ENCODE measurements at regions not wholly inside any gene's neighbourhood (a gene's known extent, or its start where the extent isn't known, plus 50 kb on each side); places are given as distances from the start of the nearest gene placed in this dataset.

DNA sequence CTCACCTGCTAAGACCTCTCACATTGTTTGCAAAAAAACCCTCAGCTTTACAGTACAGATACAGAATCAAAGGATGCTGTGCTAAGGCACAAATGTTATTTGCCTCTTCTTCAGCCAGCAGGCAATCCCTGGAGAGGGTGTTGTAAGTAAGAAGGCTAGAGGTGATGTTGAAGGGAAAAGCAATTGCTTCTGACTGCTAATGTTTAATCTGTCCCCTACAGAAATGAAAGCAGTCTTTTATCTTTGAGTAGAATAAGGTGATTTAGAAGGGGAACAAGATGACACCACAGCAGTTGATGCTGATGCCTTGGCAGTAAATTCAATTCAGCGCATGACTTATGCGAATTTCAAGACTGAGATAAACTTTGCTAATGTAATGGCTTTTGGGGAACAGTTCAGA lies 1064.8 kb upstream of the IGFBP7 start:
- DNase-seq = no peak

DNA sequence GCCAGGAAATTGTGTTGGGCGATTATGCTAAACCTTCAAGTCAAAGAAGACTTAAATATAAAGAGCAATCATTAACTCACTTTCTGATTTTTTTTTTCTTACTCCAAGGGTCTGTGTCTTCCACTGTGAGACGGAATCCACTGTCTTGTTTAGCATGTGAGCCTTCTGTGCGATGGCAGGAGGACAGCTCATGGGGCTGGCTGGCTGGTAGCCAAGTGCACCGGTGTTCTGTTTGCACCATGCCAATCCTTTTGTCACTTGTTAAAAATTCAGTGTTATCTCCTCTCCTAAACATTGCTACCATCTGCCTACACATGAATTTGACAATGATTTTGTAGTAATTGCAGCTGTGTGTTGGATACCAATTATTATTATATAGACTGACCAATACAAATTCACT lies 1056.3 kb upstream of the IGFBP7 start:
- DNase-seq = no peak

DNA sequence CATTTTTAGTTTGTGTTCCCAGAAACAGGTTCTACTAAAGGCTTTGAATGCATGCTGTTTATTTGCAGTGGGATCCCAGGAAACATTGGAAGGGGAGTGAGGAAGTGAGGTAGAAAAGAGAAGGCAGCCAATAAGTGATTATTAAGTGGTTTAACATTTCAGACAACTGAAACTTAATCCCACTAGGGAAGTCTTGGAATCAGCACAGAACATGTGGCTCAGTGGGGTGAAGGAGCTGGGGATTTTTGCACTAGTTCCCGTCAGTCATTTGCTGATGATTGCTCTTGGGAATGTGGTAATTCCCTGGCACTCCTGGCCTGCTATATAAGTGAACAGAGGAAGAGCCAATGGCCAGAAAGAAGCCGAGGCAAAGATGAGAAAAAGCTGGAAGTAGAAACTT lies 1053.0 kb upstream of the IGFBP7 start:
- DNase-seq = no peak

DNA sequence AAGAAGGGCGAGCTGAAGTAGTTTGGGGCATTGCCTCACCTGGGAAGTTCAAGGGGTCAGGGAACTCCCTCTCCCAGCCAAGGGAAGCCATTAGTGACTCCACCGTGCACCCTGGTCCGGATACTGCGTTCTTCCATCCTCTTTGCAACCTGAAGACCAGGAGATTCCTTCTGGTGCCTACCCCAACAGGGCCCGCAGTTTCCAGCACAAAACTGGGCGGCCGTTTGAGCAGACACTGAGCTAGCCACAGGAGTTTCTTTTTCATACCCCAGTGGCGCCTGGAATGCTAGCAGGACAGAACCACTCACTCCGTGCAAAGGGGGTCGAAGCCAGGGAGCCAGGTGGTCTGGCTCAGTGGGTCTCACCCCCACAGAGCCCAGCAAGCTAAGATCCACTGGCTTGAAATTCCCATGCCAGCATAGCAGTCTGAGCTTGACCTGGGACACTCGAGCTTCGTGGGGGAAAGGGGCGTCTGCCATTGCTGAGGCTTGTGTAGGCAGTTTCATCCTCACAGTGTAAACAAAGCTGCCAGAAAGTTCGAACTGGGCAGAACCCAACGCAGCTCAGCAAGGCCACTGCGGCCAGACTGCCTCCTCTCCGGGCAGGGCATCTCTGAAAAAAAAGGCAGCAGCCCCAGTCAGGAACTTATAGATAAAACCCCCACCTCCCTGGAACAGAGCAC lies 1039.4 kb upstream of the IGFBP7 start:
- DNase-seq = no peak

DNA sequence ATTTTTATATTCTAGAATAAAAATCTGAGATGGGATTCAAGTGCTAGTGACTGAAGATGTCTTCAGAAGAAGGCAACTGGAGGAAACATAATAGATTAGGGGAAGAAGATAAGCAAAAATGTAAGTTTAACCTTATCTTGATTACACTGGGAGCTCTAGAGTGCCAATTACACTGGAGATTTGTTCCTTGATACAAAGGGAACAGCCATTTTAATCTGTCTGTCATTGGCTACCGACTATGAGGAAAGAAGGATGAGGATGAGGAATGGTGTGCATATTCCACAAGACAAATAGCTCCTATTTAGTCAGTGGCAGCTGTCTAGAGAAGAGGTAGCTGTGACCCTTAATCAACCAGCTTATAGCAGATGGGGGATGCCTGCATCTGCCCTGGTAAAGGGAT lies 1034.5 kb upstream of the IGFBP7 start:
- DNase-seq = no peak

DNA sequence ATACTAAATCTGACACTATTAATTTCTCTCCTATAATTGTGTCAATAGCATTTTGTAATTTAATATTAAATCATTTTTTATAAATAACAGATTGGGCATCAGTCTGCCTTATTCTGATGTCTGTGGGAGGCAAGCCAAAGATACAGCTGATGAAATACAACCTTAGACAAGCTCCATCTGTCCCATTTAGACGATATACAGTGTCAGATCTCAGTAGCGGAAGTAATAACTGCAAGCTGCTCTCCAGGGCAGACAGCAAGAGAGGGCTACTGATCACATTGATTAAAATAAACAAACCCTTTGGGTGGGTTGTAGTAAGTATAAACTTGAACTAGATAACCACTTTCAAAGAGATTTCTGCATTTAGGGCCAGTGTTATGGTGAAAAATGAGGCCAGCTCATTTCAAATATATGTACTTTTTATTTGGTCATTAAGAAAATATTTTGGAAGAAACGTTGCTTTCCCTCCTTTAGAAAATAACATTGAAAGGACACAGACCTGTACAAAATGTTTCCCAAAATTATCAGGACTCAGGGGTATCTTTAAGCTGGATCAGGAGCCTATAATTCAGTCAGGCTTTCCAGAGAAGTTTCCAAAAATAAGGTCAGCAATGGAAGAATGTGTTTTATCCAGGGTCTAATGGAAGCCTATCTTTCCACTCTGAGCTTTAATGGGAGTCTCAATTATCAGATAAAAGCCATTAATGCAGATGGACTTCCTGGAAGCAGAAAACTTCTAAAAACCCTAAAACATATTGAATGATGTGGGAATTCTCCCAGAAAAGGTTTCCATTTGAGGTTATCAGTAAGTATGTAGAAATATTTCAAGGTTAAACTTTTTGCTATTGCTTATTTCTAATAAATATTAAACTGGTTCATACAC lies 1028.8 kb upstream of the IGFBP7 start:
- DNase-seq = no peak

DNA sequence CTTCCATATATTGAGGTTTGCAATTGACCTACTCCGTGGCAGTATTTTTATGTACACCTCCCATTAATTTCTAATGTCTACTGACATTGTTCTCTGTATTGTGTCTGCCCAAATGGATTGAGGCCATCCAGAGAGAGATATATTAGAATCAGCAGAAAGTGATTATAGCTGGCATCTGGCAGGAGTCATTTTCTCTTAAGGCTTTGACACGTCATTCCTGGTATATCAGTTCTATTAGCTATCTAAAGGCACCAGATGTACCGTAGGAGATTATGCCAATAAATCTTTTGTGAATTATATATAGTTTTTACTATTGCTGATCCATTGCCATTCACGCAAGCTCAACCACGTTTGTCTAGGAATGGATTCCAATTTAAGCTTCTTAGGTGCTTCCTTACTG lies 1026.4 kb upstream of the IGFBP7 start:
- no peak for DNase-seq

DNA sequence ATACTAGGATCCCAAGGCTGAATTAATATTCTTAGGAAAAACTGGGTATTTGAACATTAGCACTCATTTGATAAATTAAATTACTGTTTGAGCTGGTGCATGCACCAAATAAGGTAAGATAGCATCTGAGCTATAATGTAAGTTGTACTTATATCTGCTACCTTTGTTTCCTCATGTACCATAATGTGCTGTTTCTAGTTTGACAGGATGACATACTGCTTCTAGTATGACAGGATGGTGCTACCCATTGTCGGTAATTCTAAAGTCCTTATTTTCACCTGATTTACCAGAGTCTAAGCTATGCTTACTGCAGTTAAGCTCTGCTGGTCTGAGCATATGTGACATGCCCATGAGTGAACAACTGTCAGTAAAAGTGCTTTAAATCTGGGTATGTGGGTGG lies 1017.5 kb upstream of the IGFBP7 start:
- DNase-seq = no peak

DNA sequence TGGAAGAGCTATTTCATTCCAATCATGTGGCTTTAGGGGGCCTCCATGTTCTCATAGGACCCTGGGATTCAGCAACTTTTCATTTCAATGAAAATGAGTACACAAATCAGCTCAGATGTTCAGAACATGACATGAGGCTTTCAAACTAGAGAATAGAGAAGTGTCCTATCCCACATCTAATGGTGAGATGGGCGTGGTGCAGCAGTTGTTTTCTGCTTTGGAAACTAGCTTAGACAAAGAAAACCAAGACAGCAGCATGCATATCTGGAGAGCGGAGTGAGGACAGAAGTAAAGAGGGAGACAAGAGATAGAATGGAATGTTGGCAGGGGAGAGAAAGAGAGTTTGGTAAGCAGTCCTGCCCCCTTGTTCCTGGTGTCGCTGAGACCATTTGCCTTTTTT lies 1009.1 kb upstream of the IGFBP7 start:
- DNase-seq = no peak

DNA sequence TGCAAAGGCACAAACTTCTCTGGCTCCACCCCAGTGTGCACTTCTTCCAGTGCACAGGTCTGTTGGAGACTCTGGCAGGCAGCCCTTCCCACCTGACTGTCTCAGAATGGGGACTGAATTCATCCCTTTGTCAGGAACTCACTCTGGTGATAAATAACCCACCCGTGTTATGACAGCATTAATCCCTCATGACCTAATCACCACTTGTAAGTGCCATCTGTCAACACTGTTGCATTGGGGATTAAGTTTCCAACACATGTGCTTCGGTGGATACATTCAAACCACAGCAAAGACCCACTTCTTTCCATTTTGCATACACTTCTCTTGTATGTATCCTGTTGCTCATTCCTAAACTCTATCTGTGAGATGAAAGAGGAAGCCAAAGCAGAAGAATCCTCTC lies 1002.9 kb upstream of the IGFBP7 start:
- no peak for DNase-seq

DNA sequence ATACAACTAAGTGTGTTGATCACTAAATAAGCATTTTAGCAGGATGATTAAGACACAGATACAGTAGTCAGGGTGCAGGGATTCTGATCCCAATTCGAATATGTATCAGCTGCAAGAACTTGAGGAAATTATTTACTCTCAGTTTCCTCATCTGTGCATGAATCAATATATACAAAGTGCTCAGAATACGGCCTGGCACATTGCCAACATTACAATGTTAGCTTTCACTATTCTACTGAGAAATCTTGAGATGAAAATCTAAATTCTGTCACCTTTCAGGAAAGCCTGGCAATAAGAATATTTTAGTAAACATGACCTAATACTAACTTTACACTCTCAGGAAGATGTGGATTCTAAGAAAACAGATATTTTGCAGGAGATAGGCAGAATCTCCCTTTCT lies 1001.6 kb upstream of the IGFBP7 start:
- DNase-seq = no peak

DNA sequence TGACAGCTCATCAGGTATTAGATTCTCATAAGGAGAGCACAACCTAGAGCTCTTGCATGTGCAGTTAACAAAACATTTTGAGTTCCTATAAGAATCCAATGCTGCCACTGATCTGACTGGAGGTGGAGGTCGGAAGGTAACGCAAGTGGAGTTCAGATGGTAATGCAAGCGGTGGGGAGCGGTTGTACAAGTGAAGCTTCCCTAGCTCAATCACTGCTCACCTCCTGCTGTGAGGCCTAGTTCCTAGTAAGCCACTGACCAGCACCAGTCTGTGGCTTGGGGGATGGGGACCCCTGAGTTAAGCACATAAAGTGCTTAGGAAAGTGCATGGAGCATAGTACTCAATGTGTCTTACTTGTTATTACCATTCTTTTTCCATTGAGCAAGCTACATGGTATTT lies 983.2 kb upstream of the IGFBP7 start:
- no peak for DNase-seq

DNA sequence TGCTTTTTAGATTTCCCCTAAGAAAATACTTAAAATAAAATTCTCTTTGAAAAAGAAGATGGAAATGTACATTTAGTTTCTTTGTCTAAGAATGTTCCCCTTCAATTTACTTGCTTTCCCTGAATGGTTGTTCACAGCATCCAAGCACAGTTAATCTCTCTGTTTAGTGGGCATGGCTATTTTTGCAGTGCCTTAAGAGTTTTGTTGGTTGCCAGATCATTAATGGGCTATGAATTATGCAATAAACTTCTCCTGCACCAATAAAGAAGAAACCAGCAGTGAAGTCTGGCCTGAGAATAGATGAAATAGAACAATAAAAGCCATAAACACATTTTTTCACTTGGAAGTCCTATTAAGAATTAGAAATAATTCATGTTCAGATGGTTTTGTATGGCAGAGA lies 980.4 kb upstream of the IGFBP7 start:
- no peak for DNase-seq

DNA sequence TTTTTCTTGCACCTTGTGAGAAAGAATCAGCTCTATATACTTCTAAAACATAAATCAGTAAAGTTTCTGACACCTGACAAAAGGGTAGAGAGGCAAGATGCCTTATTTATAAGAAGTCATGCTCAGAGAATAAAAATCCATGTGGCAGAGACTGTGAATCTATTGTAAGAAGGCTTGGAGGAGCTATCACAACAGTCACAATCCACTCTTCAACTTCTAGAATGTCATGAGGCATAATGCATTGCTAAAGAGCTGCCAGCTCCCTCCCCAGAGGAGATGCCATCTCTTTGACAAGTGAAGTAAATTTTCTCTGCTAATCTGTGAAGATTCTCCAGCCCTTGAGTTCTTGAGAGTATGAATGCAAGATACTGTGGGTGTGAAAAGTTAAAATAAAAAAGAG lies 971.2 kb upstream of the IGFBP7 start:
- DNase-seq = no peak

DNA sequence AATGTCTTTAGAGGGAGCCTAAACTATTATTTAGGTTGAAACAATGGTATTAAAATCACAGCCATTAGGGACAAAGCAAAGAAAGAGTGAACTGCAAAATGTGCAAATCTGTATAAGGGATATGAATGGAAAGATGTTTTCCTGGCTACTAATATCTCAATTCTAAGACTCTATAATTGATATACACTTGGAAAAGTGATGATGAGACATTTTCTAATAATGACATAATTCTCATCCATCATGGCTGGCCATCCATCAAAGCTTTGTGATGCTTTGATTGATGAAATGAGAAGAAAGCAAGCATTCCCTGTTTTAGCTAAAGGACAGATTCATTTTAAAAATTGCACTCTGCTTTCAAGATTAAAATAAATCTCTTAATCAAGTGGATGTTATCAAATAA lies 965.5 kb upstream of the IGFBP7 start:
- no peak for DNase-seq

DNA sequence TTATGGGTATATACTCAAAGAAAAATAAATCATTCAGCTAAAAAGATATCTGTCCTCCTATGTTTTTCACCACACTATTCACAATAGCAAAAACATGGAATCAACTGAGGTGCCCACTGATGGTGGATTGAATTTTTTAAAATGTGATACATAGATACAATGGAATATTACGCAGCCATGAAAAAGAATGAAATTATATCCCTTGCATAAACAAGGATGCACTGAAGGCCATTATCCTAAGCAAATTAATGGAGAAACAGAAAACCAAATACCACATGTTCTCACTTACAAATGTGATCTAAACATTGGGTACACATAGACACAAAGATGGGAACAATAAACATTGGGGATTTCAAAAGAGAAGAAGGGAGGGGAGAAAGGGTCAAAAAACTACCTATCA lies 964.2 kb upstream of the IGFBP7 start:
- DNase-seq = no peak

DNA sequence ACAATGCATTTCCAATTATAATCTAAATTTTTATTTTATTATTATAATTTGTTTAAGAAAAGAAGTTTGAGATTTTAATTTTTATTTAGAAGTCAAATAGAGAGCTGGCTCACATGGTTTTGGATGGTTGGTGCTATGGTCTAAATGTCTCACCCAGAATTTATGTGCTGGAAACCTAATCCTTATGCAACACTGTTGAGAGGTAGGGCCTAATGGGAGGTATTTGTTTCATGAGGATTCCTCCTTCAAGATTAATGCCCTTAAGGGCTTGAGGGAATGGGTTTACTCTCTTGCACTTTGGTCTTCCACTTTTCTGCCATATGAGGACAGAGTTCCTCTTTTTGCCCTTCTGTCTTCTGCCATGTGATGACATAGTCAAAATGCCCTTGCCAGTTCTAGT lies 960.5 kb upstream of the IGFBP7 start:
- DNase-seq = no peak

DNA sequence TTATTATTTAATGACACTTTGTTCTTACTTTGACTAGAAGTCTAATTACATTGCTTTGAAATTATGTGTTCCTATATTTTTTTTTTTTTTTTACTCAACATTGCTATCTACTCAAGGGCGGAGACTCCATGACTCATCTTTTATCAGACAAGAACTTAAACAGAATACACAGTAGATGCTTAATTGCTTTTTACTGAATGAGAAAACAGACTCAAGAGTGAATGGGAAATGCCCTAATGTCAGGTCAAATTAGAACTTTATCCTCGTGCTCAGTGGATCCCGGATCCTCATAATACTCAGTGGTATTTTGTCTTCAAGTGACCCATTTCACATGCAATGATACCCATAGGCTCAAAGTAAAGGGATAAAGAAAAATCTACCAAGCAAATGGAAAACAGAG lies 954.5 kb upstream of the IGFBP7 start:
- DNase-seq = no peak

DNA sequence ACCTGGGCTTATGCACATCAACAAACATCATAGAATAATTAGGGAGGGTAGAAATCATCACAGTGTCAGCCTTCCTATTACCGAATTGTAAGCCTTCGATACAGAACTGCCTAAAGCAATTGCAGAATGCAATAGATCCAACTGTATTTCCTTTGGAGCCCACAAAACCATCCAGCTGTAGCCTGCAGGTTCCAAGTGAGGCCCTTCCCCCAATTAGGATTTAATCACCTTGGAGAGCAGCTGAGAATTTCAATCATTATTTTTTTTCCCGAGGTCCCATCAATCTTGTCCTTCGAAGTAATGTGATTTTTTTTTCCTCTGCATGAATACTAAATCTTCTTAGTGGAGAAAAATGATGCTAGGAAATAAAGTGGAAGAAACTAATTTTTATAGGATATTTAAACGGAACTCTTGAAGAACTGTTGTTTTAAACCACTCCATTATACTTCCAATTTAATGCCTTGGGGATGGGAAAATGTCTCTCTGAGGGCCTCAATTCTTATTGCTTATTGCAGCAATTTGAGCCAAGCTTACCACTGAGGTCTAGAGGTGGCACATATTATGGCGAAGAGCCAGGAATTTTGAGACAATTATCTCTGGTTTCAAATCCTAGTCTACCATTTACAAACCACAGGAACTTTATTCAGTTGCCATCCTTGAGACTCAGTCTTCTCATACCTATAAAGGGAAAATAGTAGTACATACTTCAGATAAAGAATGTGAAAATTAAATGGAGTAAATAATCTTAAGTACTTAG lies 953.4 kb upstream of the IGFBP7 start:
- no peak for DNase-seq

DNA sequence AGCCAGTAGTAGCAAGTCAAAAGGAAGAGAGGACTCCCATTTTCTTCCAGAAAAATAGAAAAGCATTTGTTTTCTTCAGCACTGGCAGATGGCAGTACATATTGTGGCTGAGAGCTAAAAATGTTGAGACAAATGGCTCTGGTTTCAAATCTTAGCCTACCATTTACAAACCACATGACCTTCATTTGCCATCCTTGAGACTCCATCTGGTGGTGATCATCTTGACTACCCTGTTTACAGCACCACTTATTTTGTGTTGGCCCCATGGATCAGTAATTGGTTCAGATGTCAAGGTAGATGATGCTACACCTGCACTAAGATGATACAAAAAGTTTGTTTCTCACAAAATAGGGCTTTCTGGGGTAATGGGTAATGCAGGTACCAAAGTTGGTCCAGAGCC lies 951.8 kb upstream of the IGFBP7 start:
- DNase-seq = peak in 1 of 2 experiments; percentile 2

DNA sequence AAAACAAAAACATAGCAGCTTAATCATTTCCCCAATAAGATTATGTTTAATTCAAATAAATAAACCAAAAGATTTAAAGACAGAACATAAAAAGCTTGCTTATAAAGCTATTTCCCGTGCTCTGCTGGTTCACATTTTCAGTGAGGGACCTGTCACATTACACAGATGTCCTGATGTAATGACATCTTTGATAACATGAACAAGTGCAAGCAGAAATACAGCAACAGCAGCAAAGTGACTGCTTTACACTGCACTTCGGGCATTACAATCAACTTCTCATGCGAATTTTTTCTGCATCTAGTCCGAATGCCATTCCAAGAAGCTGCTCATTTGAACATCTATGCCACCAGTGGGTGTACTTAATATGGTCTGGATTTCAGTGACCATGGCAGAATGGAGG lies 940.3 kb upstream of the IGFBP7 start:
- DNase-seq = no peak

DNA sequence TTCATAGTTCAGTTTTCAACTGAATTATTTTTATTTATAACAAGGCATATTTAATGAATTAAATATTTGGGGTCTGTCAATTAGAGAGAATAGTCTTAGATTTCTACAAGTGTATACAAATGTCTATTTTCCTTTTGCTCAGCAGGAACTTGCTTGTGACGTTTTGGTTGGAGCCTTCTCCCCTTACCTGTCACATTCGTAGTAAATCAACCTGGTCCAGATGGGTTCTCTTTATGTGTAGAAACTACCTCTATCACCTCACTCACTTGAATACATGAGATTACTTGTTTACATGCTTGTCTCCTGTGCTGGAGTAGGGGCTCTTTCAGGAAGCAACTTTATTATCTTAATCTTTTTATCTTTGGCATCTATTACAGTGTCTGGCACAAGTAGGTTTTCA lies 938.3 kb upstream of the IGFBP7 start:
- DNase-seq = no peak

DNA sequence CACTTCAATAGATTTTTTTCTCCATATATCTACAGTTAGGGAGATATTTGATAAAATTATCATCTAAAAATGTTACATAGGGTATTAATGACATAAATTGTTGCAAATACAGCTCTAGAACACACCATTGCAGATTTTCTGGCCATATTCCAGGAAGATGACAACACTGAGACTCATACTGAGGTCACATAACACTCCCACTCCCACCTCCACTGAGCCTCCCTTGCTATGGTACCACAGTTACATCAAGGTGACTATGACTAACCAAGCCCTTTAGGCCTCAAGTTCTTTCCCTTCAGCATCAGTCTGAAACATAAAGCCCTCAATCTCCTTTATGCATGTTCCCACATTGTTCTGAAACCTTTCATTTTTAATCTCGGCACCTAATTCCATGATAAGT lies 932.0 kb upstream of the IGFBP7 start:
- DNase-seq = no peak

DNA sequence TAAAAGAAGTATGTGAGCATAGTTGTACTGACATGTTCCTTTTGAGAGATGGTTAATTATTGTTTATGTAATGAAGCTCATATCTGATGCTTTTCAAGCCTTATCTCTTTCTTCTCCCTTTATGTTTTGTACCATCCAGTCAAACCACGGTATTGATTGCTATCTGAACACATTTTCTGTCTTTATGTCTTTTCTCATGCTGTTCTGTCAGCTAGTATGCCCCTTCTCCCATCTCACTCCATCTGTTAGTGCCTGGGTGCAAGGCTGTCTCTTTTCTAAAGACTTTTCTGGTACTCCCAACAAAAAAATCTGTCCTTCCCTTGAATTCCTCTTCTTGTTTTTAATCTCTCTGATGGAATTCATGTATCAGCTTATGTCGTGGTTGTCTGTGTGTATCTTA lies 883.8 kb upstream of the IGFBP7 start:
- DNase-seq = no peak

All from NCI-H526 (cell line).